Ishikawa (cell line): ENCODE measurements at regions not wholly inside any gene's neighbourhood (a gene's known extent, or its start where the extent isn't known, plus 50 kb on each side); places are given as distances from the start of the nearest gene placed in this dataset.

Experiments used
- CEBPB ChIP-seq: IDR thresholded peaks from 2 replicates; pipeline ENCODE4 v1.6.1; 2012
- CREB1 ChIP-seq: IDR thresholded peaks from 2 replicates; pipeline ENCODE4 v1.6.1; 2012; ENCODE audit warnings: low read depth
- EGR1 ChIP-seq: IDR thresholded peaks from 2 replicates; pipeline ENCODE4 v1.6.1; 2012
- EP300 ChIP-seq: IDR thresholded peaks from 2 replicates; pipeline ENCODE4 v1.6.1; 2012; ENCODE audit warnings: borderline replicate concordance
- FOXM1 ChIP-seq: IDR thresholded peaks from 2 replicates; pipeline ENCODE4 v1.6.1; 2012; ENCODE audit warnings: low read depth, borderline replicate concordance
- MAX ChIP-seq: IDR thresholded peaks from 2 replicates; pipeline ENCODE4 v1.6.1; 2012
- NFIC ChIP-seq: IDR thresholded peaks from 2 replicates; pipeline ENCODE4 v1.6.1; 2012
- RAD21 ChIP-seq: IDR thresholded peaks from 2 replicates; pipeline ENCODE4 v1.6.1; 2012; ENCODE audit warnings: low read depth
- TAF1 ChIP-seq: IDR thresholded peaks from 2 replicates; pipeline ENCODE4 v1.6.1; 2012; ENCODE audit warnings: low read depth, mild to moderate bottlenecking
- TCF12 ChIP-seq: IDR thresholded peaks from 2 replicates; pipeline ENCODE4 v1.6.1; 2012; ENCODE audit warnings: low read depth
- TEAD4 ChIP-seq: IDR thresholded peaks from 2 replicates; pipeline ENCODE4 v1.6.1; 2012
- YY1 ChIP-seq: IDR thresholded peaks from 2 replicates; pipeline ENCODE4 v1.6.1; 2012; ENCODE audit warnings: low read depth
- ZBTB7A ChIP-seq: IDR thresholded peaks from 2 replicates; pipeline ENCODE4 v1.6.1; 2012; ENCODE audit warnings: low read depth
- TF ChIP-seq, protein P1 (sequence below): IDR thresholded peaks from 2 replicates; pipeline ENCODE4 v1.6.1; 2012; ENCODE audit warnings: low read depth, mild to moderate bottlenecking
- TF ChIP-seq, protein P2 (sequence below): IDR thresholded peaks from 2 replicates; pipeline ENCODE4 v1.6.1; 2012

DNA sequence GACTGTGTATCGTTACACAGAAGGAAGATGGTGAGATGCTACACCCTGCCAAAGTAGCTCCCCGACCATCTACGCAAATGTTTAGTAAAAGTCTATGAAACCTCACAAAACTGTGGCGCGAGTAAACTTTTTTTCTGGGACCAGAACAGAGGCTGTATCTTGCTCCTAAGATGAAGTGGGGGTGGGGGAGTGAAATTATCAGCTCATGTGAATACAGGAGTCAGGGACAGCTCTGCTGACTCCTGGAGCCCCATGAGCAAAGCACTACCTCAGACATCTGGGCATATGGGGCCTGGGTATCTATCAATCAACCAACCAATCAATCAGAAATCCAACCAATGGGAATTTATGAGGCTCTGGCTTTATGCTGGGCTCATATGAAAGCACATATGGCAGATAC is 138.6 kb upstream of the RANBP3L start:
- TF ChIP-seq MAX: no peak
- TF ChIP-seq EP300: no peak

GRCh38 chr5:36441280-36441679 is 139.6 kb upstream of the RANBP3L start:
- TF ChIP-seq MAX (no peak), TEAD4 (no peak), NFIC (no peak), YY1 (no peak), EGR1 (no peak), TCF12 (no peak), FOXM1 (no peak), CEBPB (no peak), CREB1 (no peak), ZBTB7A (no peak), TAF1 (no peak), RAD21 (no peak), EP300 (no peak)
- TF ChIP-seq, protein P1, sequence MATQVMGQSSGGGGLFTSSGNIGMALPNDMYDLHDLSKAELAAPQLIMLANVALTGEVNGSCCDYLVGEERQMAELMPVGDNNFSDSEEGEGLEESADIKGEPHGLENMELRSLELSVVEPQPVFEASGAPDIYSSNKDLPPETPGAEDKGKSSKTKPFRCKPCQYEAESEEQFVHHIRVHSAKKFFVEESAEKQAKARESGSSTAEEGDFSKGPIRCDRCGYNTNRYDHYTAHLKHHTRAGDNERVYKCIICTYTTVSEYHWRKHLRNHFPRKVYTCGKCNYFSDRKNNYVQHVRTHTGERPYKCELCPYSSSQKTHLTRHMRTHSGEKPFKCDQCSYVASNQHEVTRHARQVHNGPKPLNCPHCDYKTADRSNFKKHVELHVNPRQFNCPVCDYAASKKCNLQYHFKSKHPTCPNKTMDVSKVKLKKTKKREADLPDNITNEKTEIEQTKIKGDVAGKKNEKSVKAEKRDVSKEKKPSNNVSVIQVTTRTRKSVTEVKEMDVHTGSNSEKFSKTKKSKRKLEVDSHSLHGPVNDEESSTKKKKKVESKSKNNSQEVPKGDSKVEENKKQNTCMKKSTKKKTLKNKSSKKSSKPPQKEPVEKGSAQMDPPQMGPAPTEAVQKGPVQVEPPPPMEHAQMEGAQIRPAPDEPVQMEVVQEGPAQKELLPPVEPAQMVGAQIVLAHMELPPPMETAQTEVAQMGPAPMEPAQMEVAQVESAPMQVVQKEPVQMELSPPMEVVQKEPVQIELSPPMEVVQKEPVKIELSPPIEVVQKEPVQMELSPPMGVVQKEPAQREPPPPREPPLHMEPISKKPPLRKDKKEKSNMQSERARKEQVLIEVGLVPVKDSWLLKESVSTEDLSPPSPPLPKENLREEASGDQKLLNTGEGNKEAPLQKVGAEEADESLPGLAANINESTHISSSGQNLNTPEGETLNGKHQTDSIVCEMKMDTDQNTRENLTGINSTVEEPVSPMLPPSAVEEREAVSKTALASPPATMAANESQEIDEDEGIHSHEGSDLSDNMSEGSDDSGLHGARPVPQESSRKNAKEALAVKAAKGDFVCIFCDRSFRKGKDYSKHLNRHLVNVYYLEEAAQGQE: no peak
- TF ChIP-seq, protein P2, sequence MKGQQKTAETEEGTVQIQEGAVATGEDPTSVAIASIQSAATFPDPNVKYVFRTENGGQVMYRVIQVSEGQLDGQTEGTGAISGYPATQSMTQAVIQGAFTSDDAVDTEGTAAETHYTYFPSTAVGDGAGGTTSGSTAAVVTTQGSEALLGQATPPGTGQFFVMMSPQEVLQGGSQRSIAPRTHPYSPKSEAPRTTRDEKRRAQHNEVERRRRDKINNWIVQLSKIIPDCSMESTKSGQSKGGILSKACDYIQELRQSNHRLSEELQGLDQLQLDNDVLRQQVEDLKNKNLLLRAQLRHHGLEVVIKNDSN: no peak

GRCh38 chr5:36442352-36442751 is 140.7 kb upstream of the RANBP3L start:
- TF ChIP-seq MAX: no peak
- no peak for TF ChIP-seq TAF1
- TF ChIP-seq FOXM1: no peak
- no peak for TF ChIP-seq CEBPB
- no peak for TF ChIP-seq NFIC
- TF ChIP-seq EP300: no peak
- TF ChIP-seq CREB1: no peak
- TF ChIP-seq, protein P2: no peak
- no peak for TF ChIP-seq EGR1

DNA sequence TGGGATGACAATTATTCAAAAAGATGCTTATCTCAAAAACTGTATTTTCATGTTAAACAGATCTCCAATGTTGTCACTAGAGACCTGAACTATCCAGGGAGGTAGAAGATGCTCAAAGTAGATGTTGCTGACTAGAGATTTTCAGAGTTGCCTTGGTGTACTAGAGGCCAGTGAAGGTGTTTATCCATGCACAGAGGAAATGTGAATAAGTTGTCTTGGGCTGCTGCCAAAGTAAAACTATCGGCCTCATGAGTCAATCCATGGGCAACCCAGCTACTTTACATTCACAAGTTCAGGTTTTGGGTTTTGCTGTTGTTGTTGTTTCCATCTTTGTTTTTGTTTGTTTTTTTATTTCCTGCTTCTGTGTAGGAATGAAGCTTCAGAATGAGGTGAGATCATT is 141.1 kb upstream of the RANBP3L start:
- TF ChIP-seq YY1 (no peak), NFIC (peak; percentile 39), EP300 (no peak)

GRCh38 chr5:36443941-36444340 is 142.2 kb upstream of the RANBP3L start:
- TF ChIP-seq, protein P1: no peak

DNA sequence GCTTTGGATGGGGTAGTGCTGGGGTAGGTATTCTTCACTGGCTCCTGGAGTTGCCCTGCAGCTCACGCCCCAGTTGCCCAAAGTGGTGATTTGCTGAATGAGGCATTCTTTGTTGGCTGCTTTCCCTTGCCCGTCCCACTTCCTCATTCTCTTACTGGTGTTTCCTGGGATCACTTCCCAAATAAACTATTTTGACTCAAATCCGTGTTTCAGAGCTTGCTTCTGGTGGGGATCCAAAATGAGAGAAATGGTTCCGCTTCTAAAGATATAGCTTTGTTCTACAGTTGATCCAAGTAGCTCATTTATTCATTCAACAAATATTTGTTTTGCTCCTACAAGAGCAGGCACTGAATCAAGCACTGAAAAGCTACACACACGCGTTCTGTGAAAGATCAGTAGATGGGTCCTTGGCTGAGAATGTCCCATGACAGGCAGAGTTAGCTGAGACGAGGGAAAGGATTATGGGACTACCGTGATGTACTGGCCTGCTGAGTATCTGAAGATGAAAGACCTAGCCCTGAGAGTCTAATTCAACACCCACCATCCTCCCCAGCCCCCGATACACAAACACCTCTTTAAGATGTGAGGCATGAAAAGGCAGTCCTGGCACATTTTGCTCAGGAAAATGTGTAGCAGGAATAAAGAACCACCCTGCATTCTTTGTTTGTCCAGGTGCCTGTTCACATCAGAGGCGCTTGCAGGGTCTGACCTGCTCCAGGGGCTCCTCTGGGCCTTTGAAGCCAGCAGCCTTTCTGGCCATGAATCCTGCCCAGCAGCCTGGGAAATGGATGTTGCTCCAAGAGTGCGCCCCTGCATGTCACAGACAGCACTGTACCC is 143.1 kb upstream of the RANBP3L start:
- TF ChIP-seq, protein P2: no peak
- no peak for TF ChIP-seq TCF12
- no peak for TF ChIP-seq TAF1
- peak; percentile 69 for TF ChIP-seq NFIC
- no peak for TF ChIP-seq YY1
- TF ChIP-seq TEAD4: peak; percentile 52
- TF ChIP-seq EGR1: no peak
- no peak for TF ChIP-seq MAX
- TF ChIP-seq, protein P1: no peak
- TF ChIP-seq RAD21: 0 out of 2 replicates have a peak, but pooled peaks have one; percentile 2
